SH-SY5Y (cell line): ENCODE measurements at regions not wholly inside any gene's neighbourhood (a gene's known extent, or its start where the extent isn't known, plus 50 kb on each side); places are given as distances from the start of the nearest gene placed in this dataset.

ENCODE experiments used
- GATA2 ChIP-seq: IDR thresholded peaks from 2 replicates; pipeline ENCODE4 v1.6.1; 2011; ENCODE audit warnings: mild to moderate bottlenecking, low read depth, low read length
- GATA3 ChIP-seq: IDR thresholded peaks from 2 replicates; pipeline ENCODE4 v1.6.1; 2011; ENCODE audit warnings: low read depth, mild to moderate bottlenecking, low read length, moderate library complexity

DNA sequence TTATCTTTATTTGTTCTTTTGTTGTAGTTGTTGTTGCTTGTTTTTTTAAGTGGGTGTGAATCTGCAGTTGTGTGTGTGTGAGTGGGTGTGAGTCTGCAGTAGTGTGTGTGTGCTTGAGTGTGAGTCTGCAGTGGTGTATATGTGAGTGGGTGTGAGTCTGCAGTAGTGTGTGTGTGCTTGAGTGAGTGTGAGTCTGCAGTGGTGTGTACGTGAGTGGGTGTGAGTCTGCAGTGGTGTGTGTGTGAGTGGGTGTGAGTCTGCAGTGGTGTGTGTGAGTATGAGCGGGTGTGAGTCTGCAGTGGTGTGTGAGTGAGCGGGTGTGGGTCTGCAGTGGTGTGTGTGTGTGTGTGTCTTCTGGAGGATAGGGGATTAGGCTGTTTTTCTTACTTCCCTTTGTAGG, 1186.8 kb upstream of the SEL1L start:
- TF ChIP-seq GATA2: no peak
- no peak for TF ChIP-seq GATA3
